ENCODE measurements at regions not wholly inside any gene's neighbourhood (a gene's known extent, or its start where the extent isn't known, plus 50 kb on each side); places are given as distances from the start of the nearest gene placed in this dataset.

DNA sequence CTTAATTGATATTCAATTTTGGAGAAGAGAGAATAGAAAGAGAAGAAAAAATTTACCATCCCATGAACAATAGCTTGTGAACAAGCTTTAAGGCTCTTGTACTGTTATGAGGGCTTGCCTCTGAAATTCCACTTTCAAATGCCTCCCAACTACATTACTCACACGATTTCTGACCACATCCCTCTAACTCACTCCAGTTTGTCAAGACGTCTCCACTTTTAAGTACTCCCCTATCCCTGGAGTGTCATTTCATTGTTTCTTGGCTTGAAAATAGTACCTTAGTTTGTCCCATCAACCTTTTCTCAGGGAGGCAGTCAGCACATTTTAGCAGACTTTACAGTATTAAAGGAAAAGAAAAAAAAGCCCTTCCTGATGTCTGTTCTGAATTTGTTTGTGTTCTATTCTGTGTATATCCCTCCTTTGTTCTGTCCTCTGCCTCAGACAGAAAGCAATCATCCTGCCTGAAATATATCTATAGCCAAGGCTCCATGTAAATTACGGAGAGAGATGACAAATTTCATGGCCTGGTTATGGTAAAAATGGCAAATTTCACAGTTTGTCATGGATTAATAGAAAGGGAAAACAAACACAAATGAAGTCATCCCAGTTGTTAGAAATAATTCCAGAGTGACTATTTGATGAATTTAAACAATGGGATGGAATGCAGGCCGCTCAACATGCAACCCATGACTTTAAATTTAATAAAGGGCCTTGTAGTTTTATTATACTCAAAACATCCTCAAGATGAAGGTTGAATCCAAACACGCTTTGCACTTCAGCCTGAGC lies 228.8 kb downstream of the ETAA1 start:
- DNase-seq, result no peak

DNA sequence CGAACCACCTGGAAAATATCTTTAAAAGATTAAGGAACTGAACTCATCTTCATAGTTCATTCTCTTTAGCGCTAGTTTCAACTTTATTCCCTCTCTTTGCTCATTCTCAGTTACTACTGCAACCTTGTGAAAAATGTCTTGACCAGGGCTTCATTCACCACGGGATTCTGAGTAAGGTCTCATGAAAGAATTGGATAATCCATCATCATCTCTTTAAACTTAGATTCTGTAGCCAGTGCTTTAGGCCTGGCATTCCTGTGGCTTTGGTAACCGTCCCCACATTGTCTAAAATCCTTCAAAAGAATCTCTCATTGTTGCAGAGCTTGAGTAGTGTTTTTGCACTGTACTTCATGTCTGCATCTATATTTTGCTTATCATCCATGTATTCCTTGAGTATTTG lies 229.5 kb downstream of the ETAA1 start:
- DNase-seq, result no peak

DNA sequence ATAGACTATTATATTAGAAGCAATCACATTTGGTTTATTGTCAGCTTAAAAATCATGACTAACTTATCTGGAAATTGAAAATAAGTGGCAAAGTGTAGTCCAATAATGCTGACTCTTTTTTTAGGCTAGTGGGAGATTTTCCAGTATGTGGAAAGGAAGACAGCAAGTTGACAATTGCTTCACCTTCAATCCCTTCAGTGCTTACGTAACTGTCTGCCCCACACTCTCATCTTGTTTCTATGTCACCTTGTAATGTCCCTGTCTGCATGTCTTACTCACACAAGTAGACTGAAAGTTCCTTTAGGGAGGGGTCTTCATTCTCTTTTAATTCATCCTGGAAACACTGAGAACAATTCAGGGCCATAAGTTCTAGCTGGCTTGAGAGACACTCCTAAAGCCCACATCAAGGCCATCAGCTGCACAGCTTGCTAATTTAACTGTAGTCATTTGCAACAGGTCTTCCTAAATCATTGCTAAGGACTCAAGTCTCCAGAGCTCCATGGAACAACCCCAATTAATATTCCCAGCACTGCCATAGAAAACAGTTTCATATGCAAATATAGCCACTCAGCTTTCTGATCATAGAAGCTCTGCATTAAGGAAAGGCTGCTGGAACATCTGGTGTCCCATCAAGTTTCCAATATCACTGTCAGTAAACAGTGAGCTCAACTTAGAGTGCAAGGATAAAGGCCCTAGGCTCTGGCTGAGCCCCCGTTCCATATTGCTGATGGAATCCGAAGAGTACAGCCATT lies 230.5 kb downstream of the ETAA1 start:
- no peak for DNase-seq

DNA sequence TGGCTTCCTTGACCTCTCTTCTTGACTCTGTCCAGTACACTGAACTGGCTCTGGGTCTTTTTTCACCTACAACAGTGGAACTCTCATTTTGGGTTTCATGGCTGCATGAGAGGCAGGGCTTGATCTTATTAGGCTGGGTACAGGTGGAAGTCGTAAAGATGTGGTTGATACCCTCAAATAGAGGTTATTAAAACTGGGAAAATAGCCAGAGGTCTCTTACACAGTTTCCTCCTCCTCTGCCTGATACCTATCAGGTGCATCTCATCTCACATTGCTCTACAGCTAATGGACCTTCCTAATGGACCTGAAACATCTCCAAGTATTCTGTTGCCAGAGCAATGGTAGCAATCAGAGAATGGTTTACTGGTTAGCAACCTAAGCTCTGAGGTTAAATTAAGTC lies 231.8 kb downstream of the ETAA1 start:
- DNase-seq, result no peak

DNA sequence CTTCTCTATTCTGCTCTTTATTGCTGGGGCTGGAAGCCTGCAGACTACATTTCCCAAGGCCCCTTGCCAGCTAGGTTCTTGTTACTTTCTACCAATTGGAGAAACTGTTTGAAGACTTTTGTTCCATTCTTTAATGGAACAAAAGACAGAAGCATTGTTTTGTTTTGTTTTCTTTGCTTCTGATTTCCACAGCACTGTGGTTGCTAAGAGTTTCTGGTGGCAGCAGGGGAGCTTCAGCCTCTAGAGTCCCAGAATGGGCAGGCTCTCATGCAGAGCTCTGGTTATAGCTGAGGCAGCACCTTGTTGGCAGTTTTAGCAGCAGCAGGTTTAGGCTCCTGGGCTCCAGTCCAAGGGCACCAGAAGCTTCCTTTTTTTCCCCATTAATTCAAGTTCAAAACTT lies 234.3 kb downstream of the ETAA1 start:
- DNase-seq, result no peak

DNA sequence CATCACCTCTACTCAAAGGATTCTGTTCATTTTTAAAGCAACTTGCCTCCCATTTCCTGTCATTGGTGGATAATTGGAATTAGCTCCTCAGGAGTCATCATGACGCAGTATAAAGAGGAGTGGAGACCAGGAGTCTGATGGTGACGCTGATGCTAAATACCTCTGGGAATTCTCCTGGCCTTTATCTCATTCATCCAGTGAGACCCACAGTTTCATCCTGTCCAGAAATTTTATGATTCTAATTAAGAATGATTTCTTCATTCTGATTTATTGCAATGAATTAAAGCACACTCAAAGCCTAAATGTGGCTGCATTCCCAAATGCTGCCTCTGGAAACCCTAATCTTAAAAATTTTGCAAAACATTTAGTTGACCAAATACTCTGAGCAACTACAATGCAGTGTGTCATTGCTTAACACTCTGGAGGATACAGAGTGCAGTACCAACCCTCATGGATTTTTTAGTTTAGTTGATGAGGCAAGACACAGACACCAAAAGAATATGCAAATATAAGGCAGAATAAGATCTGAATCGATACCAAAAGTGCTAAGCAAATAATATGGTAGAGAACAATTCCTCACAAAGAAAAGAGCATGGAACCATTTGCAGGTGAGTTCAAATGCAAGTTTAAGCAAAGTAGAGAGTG lies 236.2 kb downstream of the ETAA1 start:
- no peak for DNase-seq

DNA sequence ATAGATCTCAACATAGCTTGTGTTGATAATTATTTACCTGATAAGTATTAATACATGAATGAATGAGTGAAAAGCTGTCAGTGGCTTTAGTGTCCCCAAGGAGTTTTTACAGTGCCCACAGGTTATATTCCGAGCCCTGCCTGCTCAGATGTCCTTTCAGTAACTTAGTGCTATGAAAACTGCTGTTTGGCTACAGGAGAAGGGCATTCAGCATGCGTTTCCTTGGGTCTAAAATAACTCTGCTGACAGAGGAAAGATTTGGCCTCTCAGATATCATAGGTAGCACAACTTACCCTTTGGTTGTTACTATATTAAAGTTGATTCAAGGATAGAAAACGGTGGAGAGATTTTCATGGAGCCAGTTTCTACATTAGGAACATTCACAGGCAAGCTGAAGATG lies 241.0 kb downstream of the ETAA1 start:
- no peak for DNase-seq

DNA sequence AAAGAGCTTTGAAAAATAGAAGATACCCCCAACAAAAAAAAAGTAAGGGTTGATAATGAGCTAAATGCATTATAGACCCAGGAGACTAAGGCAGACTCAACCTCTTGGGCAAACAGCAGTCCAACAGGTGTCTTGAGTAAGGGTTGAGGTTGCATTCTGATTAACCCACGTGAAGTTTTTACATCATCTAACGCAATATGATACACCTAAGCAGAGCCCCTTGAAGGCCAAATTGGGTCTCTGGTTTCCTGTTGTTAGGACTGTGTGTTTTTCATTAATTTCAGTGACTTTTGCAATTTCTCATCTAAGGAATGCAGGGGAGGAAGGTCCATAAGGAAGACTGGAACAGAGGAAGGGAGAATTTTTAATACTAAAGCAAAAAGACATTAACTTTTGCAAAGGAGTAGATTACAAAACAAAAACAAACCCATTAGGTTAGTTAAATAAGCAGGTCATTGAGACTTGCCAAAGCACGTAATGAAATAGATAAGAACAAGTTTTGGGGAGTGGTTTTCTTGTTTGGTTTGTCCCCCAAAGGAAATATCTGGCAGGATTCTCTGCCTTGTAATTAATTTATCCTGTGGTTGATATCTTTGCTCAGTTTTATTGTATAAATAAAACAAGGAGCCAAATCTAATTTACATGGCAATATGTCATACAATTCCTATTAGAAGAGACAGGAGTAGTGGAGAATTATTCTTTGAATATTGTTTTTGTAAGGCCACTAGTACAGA lies 244.3 kb downstream of the ETAA1 start:
- no peak for DNase-seq

DNA sequence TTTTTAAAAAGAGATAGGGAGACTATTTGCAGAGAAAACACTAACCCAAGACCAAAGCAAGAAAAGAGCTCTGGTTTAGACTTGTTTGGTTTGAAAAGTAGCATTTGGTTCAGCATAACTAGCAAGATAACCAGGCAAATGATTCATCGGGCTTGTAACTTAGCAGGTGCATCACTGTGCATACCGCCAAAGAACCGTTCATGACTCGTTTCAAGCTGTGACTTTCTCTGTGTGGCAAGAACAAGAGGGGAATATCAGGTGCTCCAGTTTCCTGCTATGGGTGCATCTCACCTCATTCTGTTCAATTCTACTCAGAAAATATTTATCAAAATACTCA lies 244.9 kb downstream of the ETAA1 start:
- no peak for DNase-seq

DNA sequence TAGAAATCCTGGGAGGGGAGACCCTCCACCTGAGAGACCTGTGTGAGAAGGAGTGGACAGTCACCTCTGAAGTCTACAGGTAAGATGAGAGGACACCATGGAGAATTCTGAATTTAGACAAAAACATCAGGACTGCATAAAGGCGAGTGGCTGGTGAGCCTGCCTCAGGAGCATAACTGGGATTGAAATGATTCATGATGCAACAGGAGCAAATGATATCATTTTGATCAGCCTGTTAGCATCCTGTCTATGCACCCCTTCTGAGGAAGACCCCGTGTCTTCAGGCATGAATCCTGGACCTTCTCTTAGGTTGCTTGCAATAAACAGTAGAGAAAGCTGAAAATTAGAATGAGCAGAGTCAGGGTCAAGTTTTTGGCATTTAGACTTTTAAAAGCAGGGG lies 245.8 kb downstream of the ETAA1 start:
- no peak for DNase-seq

DNA sequence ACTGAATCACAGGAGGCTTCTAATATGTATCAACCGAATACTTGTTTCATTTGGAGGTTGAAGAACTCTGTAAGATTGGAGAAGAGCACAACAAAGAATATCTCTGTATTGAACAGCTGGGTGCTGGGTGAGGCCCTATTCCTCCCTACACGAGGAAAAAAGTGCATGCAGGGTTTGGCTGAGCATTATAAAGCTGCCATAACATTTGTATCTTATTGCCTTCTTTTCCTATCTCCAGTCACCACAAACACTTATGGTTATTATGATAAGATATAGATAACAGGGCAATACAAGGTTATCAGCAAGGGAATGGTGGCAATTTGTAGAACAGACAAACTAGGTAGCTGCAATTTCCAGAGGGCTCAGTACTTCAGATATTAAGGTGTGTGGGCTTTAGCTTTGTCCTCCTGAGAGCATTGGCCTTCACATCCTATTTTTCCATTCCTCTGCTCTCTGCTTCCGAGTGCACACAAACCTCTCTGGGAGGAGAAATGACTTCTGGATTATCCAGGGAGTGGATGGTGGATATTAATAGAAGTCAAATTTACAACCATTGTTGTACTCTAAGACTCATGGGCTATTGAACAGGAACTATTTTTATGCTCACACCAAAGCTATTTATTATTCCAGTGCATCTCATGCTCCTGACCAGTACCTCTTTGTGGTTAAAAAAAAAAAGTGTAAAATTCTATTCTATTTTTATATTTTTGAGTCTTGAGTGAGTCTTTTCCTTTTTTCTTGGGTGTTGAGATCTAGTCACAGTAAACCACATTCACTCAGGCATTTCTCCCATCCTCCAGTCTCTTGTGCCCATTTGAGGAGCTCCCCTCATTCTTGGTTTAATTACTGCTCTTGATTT lies 248.4 kb downstream of the ETAA1 start:
- no peak for DNase-seq

DNA sequence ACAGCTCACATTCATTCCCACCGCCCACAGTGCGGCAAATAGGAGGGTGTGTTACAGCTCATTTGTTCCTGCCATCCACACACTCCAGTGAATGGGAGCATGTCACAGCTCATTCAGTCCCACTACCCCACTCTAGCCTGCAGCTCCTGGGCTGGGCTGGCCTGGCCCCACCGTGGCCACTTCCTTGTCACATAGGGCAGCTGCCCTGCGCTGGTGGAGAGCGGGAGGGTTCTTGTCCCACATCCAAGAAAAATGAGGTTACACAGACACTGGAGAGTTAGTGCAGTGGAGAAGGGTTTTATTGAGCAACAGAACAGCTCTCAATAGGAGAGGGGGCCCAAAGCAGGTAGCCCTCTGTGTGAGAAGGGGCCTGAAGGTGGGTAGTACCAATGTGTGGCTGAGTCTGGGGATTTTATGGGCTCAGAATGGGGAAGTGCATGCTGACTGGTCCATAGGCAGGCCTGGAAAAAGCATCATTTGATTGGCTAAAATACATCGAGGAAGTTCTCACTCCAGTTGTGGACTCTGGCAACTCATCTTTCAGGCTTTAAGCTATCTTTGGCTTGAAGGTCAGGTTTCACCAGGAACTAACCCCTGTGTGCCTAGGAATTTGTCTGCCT lies 249.7 kb downstream of the ETAA1 start:
- no peak for DNase-seq

DNA sequence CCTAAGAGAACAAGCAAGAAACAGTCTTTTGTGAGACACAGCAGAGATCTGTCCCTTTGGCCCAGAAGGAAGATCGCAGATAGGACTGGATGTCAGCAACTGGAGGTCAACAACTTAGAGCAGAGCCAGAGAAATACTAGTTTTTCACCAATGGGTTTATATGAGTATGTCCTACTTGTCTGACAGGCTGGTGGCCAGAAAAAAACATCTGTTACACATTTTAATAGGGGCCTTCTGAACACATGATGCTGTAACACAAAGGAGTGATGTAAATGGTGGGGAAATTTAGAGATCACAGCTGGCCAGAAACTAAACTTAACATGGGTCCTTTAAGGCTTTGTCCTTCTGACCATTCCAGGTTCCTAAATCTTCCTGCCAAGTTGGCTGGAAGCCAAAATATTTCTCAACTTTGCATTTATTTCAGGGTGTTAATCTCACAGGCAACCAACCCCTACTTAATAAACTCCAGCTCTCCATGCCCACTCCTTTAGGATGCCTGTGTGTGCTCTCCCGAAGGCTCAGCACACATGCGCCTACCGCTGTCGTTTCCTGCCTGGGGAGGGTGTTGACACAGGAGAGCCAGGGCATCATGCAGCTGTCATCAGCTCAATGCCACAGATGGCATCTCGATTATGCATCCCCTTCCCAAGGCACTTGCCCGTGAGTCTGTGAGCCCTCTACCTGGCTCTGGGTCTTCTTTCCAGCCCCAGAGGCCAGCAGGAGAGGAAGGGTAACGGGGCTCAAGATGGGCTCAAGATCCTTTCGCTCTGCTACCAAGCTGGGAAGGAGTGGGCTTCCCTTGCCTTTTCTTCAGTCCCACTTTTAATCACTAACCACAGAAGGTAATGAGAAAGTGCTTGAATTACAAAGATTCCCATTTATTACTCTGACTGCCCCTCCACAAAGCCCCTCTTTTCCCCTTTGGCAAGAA lies 252.5 kb downstream of the ETAA1 start:
- DNase-seq, result no peak

DNA sequence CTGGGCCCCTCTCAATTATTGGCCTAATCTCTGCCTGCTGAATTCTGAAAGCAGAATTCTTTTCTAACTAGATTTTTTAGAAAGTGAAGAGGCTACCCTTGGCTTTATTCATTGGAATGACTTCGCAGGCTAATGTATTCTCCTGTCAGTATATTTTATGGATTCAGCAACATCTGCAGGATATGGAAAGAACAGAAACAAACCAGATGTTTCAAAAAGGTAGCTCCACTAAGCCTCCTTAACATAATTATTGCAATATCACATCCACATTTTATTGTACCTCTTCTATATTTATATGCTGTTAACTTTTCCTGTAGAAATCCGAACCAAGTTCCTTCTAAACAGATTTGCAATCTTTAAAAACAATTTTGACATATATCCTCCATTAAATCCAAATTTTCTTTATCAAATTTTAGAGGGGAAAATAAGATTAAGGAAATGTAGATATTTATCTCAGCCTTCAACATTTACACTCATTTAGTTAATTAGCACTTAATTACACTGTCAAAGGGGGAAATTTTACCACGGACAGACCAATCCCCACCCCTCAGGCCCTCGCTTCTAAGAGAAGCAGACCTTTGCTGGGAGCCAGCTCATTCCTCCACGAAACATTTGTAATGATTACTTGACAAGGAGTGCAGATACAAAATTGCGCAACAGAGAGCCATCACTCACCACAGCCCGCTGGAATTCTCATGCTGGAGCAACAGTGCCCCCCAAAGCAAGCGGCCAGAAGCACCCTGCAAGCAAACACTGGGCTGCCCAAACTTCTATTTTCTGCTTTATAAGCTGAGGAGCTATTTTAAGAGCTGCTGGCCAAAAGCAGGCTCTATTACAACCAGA lies 253.4 kb downstream of the ETAA1 start:
- peak; percentile 52 for DNase-seq

DNA sequence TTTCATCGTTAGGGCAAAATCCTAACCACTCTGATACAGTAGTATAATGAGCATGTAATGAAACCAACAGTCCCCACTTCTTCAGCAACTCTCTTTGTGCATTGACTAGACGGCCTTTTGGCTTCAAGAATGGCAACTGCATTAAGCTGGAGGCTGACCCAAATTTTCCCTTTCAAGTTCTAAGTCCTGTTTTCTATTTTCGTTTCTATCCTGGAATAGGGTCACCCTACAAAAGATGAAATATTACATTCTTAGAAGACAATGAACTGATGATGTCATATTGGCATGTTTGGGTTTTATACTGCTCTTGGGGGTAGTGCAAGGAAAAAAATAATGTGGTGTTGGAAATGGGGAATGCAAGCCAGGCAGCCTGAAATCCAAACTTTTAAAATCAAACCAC lies 254.4 kb downstream of the ETAA1 start:
- no peak for DNase-seq

DNA sequence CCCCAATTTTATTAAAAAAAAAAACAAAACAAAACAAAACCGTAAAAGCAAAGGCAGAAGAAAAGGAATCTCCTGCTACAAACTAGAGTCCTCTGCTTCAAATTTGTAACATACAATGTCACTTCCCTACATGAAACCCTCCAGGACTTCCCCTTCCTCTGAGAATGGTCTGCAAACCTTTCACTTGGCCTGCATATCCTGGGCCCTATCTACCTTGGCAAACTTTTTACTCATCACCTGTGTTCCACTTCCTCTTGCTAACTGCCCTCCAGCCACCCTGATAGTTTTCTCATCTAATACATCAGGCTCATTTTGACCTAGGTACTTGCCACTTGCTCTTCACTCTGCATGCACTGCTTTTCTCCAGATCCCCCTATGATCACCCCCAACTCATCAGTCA lies 255.5 kb downstream of the ETAA1 start:
- DNase-seq, result no peak

DNA sequence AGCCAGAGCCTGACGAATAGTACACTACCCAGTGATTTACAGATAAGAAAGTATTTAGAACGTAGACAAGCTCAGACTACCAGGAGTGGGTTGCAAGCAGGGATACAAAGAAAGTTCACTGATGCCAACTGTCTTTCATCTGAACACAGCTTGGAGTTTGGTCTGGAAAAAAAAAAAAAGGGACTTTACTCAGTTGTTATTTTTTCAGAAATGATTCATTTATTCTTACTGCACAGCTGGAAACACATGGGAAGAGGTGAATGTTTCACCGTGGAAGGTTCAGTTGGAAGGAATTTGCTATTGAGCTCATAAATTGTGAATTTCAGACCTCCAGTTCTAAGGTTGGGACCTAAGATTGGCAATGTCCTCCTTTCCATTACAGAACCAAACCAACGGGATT lies 259.7 kb downstream of the ETAA1 start:
- DNase-seq, result no peak

DNA sequence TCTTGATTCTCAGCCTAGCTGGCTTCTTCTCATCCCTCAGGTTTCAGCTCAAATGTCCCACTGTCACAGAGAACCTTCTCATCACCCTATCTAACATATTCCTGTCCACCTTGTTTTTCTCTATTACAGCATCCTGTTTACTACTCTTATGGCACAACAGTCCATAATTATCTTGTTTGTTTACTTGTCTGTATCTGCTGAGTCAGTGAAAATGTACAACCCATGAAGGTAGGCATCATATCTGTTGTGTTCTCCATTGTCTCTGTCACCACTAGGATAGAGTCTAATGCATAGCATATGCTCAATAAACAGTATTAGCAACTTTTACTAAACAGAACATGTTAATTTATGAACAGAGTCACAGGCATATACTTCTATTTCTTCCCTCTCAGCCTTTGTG lies 261.7 kb downstream of the ETAA1 start:
- no peak for DNase-seq

DNA sequence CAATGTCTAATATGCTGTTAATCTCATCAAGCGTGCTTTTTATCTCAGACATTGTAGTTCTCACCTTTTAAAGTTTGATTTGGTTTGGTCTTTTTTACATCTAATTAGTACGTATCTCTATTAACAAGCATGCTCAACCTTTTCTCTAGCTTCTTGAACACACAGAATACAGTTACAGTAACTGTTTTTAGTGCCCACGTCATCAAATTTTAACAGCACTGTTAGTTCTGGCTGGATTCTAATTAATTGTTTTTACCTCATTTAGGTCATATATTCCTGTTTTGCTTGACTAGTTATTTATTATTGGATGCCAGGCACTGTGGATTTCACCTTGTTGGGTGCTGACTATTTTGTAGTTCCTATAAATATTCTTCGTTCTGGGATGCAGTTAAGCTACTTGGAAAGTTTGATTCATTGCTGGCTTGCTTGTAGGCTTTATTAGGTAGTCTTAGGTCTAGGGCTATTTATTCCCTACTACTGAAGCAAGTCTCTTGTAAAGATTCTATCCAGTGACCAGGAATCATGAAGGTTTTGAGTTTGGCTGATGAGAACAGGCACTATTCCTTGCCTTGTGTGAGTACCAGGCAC lies 263.0 kb downstream of the ETAA1 start:
- DNase-seq, result no peak

DNA sequence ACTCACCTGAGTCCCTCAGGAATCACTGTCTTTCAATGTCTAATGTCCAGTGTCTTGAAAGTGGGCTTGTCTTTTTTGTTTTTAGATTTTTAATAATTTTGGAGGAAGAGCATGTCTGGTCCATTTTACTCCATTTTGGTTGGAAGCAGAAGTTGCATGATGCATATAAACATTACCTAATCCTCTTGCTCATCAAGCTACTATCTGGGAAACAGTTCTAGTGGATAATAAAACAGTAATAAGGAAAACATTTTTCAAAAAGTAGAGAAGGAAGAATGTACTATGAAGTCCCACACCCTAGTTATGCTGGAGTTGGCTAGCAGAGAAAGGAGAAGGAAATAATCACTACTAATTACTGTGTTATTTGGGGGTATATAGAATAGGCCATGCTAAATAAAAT lies 263.7 kb downstream of the ETAA1 start:
- DNase-seq, result no peak
